Uterus (tissue), 2 donors: ENCODE measurements at regions not wholly inside any gene's neighbourhood (a gene's known extent, or its start where the extent isn't known, plus 50 kb on each side); places are given as distances from the start of the nearest gene placed in this dataset.

Experiments used
- CTCF ChIP-seq, 4 experiments: fragments of 200-600 bp in 2 of 4; fragments of 450-650 bp in 2 of 4; sonication (generic) in 2 of 4; IDR thresholded peaks; one replicate each; pipeline ENCODE4 v1.5.1; 2016 to 2019; ENCODE audit warnings: antibody characterized with exemption in 4 of 4, mild to moderate bottlenecking in 2 of 4, moderate library complexity in 1 of 4
- POLR2A ChIP-seq, 2 donors: fragments of 450-650 bp; IDR thresholded peaks; one replicate each; pipeline ENCODE4 v1.6.1; 2016; ENCODE audit warnings: antibody characterized with exemption in 2 of 2, mild to moderate bottlenecking in 1 of 2, moderate library complexity in 1 of 2

GRCh38 chr11:22923561-22923960, 63.3 kb upstream of the CCDC179 start:
- TF ChIP-seq CTCF (IDR thresholded peaks at IDR 0.05) (no peak), POLR2A (IDR thresholded peaks at IDR 0.05) (no peak)
